Vagina (tissue), 2 donors: ENCODE measurements at regions not wholly inside any gene's neighbourhood (a gene's known extent, or its start where the extent isn't known, plus 50 kb on each side); places are given as distances from the start of the nearest gene placed in this dataset.

ENCODE experiments used
- POLR2A ChIP-seq, 2 donors: fragments of 450-650 bp; IDR thresholded peaks; one replicate each; pipeline ENCODE4 v1.6.1; 2017; ENCODE audit warnings: antibody characterized with exemption in 2 of 2, mild to moderate bottlenecking in 2 of 2, moderate library complexity in 2 of 2
- TF ChIP-seq, protein P1 (sequence below), 3 experiments: fragments of 450-650 bp in 2 of 3; fragments of 200-600 bp in 1 of 3; sonication (generic) in 1 of 3; IDR thresholded peaks; one replicate each; pipeline ENCODE4 v1.5.1; 2017 to 2019; ENCODE audit warnings: antibody characterized with exemption in 3 of 3, mild to moderate bottlenecking in 2 of 3, moderate library complexity in 2 of 3

DNA sequence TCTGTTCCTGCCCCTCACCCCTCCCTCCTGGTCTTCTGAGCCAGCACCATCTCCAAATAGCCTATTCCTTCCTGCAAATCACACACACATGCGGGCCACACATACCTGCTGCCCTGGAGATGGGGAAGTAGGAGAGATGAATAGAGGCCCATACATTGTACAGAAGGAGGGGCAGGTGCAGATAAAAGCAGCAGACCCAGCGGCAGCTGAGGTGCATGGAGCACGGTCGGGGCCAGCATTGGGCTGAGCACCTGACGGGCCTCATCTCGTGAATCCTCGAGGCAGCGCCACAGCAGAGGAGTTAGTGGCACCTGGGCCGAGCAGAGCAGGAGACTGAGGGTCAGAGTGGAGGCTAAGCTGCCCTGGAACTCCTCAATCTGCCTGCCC lies 941.8 kb downstream of the BRD1 start:
- TF ChIP-seq, protein P1, sequence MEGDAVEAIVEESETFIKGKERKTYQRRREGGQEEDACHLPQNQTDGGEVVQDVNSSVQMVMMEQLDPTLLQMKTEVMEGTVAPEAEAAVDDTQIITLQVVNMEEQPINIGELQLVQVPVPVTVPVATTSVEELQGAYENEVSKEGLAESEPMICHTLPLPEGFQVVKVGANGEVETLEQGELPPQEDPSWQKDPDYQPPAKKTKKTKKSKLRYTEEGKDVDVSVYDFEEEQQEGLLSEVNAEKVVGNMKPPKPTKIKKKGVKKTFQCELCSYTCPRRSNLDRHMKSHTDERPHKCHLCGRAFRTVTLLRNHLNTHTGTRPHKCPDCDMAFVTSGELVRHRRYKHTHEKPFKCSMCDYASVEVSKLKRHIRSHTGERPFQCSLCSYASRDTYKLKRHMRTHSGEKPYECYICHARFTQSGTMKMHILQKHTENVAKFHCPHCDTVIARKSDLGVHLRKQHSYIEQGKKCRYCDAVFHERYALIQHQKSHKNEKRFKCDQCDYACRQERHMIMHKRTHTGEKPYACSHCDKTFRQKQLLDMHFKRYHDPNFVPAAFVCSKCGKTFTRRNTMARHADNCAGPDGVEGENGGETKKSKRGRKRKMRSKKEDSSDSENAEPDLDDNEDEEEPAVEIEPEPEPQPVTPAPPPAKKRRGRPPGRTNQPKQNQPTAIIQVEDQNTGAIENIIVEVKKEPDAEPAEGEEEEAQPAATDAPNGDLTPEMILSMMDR (IDR thresholded peaks at IDR 0.05) = no peak
- no peak for TF ChIP-seq POLR2A (IDR thresholded peaks at IDR 0.05)
